Activated T-cell treated with anti-CD3 and anti-CD28 coated beads, Interleukin-2, amount 50 U/mL, for 72 hours (primary cell): ENCODE measurements at regions not wholly inside any gene's neighbourhood (a gene's known extent, or its start where the extent isn't known, plus 50 kb on each side); places are given as distances from the start of the nearest gene placed in this dataset.

ENCODE experiments used
- ATAC-seq, 2 donors: fragments of 150-1000 bp; cut with Tn5 transposase; replicated peaks in 1 of 2; 2 replicates each; pipeline ENCODE4 v1.10.0; 2021; ENCODE audit warnings: moderate library complexity in 2 of 2, mild to moderate bottlenecking in 1 of 2
- DNase-seq, 2 donors: peaks; one replicate each; pipeline ENCODE4 v3.0.0; 2021 to 2022; ENCODE audit warnings: mixed read lengths in 1 of 2
- H3K27ac Mint-ChIP-seq: one replicate; pipeline ENCODE4 v1.8.0; 2022; ENCODE audit warnings: mild to moderate bottlenecking, moderate library complexity, mixed read lengths
- H3K27me3 Mint-ChIP-seq: one replicate; pipeline ENCODE4 v1.8.0; 2022; ENCODE audit warnings: low read depth, mixed read lengths
- H3K36me3 Mint-ChIP-seq, 2 donors: one replicate each; pipeline ENCODE4 v1.8.0; 2022; ENCODE audit warnings: mixed read lengths in 2 of 2, mild to moderate bottlenecking in 1 of 2; ENCODE audit not compliant: insufficient read depth in 2 of 2
- H3K4me1 Mint-ChIP-seq: one replicate; pipeline ENCODE4 v1.8.0; 2022; ENCODE audit warnings: low read depth, mixed read lengths
- H3K4me3 Mint-ChIP-seq, 2 donors: one replicate each; pipeline ENCODE4 v1.8.0; 2022; ENCODE audit warnings: mild to moderate bottlenecking in 2 of 2, mixed read lengths in 2 of 2, moderate library complexity in 2 of 2
- H3K9me3 Mint-ChIP-seq, 2 donors: one replicate each; pipeline ENCODE4 v1.8.0; 2022; ENCODE audit warnings: mixed read lengths in 2 of 2

GRCh38 chrX:88325634-88326033 lies 421.4 kb upstream of the CPXCR1 start:
- Mint-ChIP-seq H3K27me3 (no peaks in the 10 kb centered on the region), H3K4me1 (no peaks in the 10 kb centered on the region), H3K4me3 (no peak overlapping the region), H3K27ac (no peak overlapping the region), H3K36me3 (peaks cover 0 to 2% of the 10 kb centered on the region in 2 donors), H3K9me3 (peaks cover 0 to 2% of the 10 kb centered on the region in 2 donors)
- no peak for DNase-seq
- no peak for ATAC-seq

- peaks cover 0 to 3% of the 10 kb centered on the region in 2 donors for H3K9me3 Mint-ChIP-seq
- no peak for ATAC-seq
Observed at GRCh38 chrX:88355252-88355651, 391.8 kb upstream of the CPXCR1 start.

GRCh38 chrX:88366314-88366713 lies 380.7 kb upstream of the CPXCR1 start:
- no peaks in the 10 kb centered on the region for H3K27me3 Mint-ChIP-seq
- no peaks in the 10 kb centered on the region for H3K36me3 Mint-ChIP-seq
- ATAC-seq (no peak), DNase-seq (no peak)
- peaks cover 1 to 3% of the 10 kb centered on the region in 2 donors for H3K9me3 Mint-ChIP-seq
- H3K4me3 Mint-ChIP-seq = no peak overlapping the region
- no peak overlapping the region for H3K27ac Mint-ChIP-seq
- no peaks in the 10 kb centered on the region for H3K4me1 Mint-ChIP-seq

More at GRCh38 chrX:88355252-88355651, 391.8 kb upstream of the CPXCR1 start:
- peaks cover 0 to 2% of the 10 kb centered on the region in 2 donors for H3K36me3 Mint-ChIP-seq
- H3K27me3 Mint-ChIP-seq = peaks cover 7% of the 10 kb centered on the region
- H3K4me1 Mint-ChIP-seq = no peaks in the 10 kb centered on the region
- no peak overlapping the region for H3K4me3 Mint-ChIP-seq
- no peak overlapping the region for H3K27ac Mint-ChIP-seq
- DNase-seq = no peak

- Mint-ChIP-seq H3K36me3 (no peaks in the 10 kb centered on the region), H3K9me3 (peaks cover 4% of the 10 kb centered on the region in 2 donors), H3K4me1 (no peaks in the 10 kb centered on the region), H3K27me3 (no peaks in the 10 kb centered on the region), H3K4me3 (no peak overlapping the region), H3K27ac (no peak overlapping the region)
- no peak for ATAC-seq
- DNase-seq = no peak
Observed at GRCh38 chrX:88378406-88378805, 368.6 kb upstream of the CPXCR1 start.

- Mint-ChIP-seq H3K36me3 (no peaks in the 10 kb centered on the region), H3K27ac (no peak overlapping the region), H3K27me3 (no peaks in the 10 kb centered on the region), H3K4me3 (no peak overlapping the region), H3K4me1 (no peaks in the 10 kb centered on the region), H3K9me3 (peaks cover 0 to 3% of the 10 kb centered on the region in 2 donors)
- DNase-seq (no peak), ATAC-seq (no peak)
Observed at GRCh38 chrX:88397551-88397950, 349.5 kb upstream of the CPXCR1 start.

GRCh38 chrX:88416002-88416401 lies 331.0 kb upstream of the CPXCR1 start:
- ATAC-seq = no peak
- Mint-ChIP-seq H3K4me3 (no peak overlapping the region), H3K9me3 (peaks cover 0 to 1% of the 10 kb centered on the region in 2 donors), H3K36me3 (no peaks in the 10 kb centered on the region), H3K27ac (no peak overlapping the region), H3K4me1 (no peaks in the 10 kb centered on the region), H3K27me3 (no peaks in the 10 kb centered on the region)
- no peak for DNase-seq

- peaks cover 0 to 1% of the 10 kb centered on the region in 2 donors for H3K9me3 Mint-ChIP-seq
- DNase-seq (no peak), ATAC-seq (no peak)
- no peak overlapping the region for H3K27ac Mint-ChIP-seq
- no peaks in the 10 kb centered on the region for H3K4me1 Mint-ChIP-seq
- H3K27me3 Mint-ChIP-seq = no peaks in the 10 kb centered on the region
- no peak overlapping the region for H3K4me3 Mint-ChIP-seq
- H3K36me3 Mint-ChIP-seq = no peaks in the 10 kb centered on the region
Observed at GRCh38 chrX:88416965-88417364, 330.1 kb upstream of the CPXCR1 start.

- DNase-seq (no peak), ATAC-seq (no peak)
- H3K4me1 Mint-ChIP-seq = no peaks in the 10 kb centered on the region
- no peak overlapping the region for H3K4me3 Mint-ChIP-seq
- no peak overlapping the region for H3K27ac Mint-ChIP-seq
- peaks cover 0 to 1% of the 10 kb centered on the region in 2 donors for H3K9me3 Mint-ChIP-seq
- H3K27me3 Mint-ChIP-seq = no peaks in the 10 kb centered on the region
- no peaks in the 10 kb centered on the region for H3K36me3 Mint-ChIP-seq
Observed at GRCh38 chrX:88424071-88424470, 323.0 kb upstream of the CPXCR1 start.

- Mint-ChIP-seq H3K4me1 (no peaks in the 10 kb centered on the region), H3K27me3 (no peaks in the 10 kb centered on the region), H3K36me3 (no peaks in the 10 kb centered on the region), H3K9me3 (peaks cover 0 to 1% of the 10 kb centered on the region in 2 donors), H3K4me3 (no peak overlapping the region), H3K27ac (no peak overlapping the region)
- ATAC-seq (no peak), DNase-seq (no peak)
Observed at GRCh38 chrX:88424541-88424940, 322.5 kb upstream of the CPXCR1 start.

GRCh38 chrX:88425739-88426138 lies 321.3 kb upstream of the CPXCR1 start:
- Mint-ChIP-seq H3K9me3 (no peaks in the 10 kb centered on the region), H3K27me3 (no peaks in the 10 kb centered on the region), H3K4me3 (no peak overlapping the region), H3K36me3 (no peaks in the 10 kb centered on the region), H3K4me1 (no peaks in the 10 kb centered on the region), H3K27ac (no peak overlapping the region)
- no peak for DNase-seq
- ATAC-seq = no peak

GRCh38 chrX:88437563-88437962 lies 309.5 kb upstream of the CPXCR1 start:
- no peak for ATAC-seq
- H3K27me3 Mint-ChIP-seq = peaks cover 7% of the 10 kb centered on the region
- no peak overlapping the region for H3K27ac Mint-ChIP-seq
- H3K9me3 Mint-ChIP-seq = peaks cover 4 to 8% of the 10 kb centered on the region in 2 donors
- no peaks in the 10 kb centered on the region for H3K4me1 Mint-ChIP-seq
- no peaks in the 10 kb centered on the region for H3K36me3 Mint-ChIP-seq
- no peak overlapping the region for H3K4me3 Mint-ChIP-seq
- DNase-seq = no peak

- peaks cover 7% of the 10 kb centered on the region for H3K27me3 Mint-ChIP-seq
- H3K36me3 Mint-ChIP-seq = no peaks in the 10 kb centered on the region
- H3K27ac Mint-ChIP-seq = no peak overlapping the region
- no peak overlapping the region for H3K4me3 Mint-ChIP-seq
- ATAC-seq (no peak), DNase-seq (no peak)
- H3K4me1 Mint-ChIP-seq = no peaks in the 10 kb centered on the region
- H3K9me3 Mint-ChIP-seq = peaks cover 4 to 9% of the 10 kb centered on the region in 2 donors
Observed at GRCh38 chrX:88438209-88438608, 308.8 kb upstream of the CPXCR1 start.

GRCh38 chrX:88439935-88440334 lies 307.1 kb upstream of the CPXCR1 start:
- no peaks in the 10 kb centered on the region for H3K36me3 Mint-ChIP-seq
- H3K4me3 Mint-ChIP-seq = no peak overlapping the region
- ATAC-seq (no peak), DNase-seq (no peak)
- H3K4me1 Mint-ChIP-seq = no peaks in the 10 kb centered on the region
- H3K27ac Mint-ChIP-seq = no peak overlapping the region
- peaks cover 4 to 12% of the 10 kb centered on the region in 2 donors for H3K9me3 Mint-ChIP-seq
- peaks cover 7% of the 10 kb centered on the region for H3K27me3 Mint-ChIP-seq
